Neutrophil (primary cell): ENCODE measurements at regions not wholly inside any gene's neighbourhood (a gene's known extent, or its start where the extent isn't known, plus 50 kb on each side); places are given as distances from the start of the nearest gene placed in this dataset.

ENCODE experiments used
- H3K27ac ChIP-seq: fragments of 200-600 bp; sonication (generic); 2 replicates; pipeline ENCODE4 v1.5.1; 2016; ENCODE audit warnings: mild to moderate bottlenecking, moderate library complexity
- H3K27me3 ChIP-seq: fragments of 200-600 bp; sonication (generic); 2 replicates; pipeline ENCODE4 v1.6.0; 2016; ENCODE audit warnings: mild to moderate bottlenecking
- H3K36me3 ChIP-seq: fragments of 200-600 bp; sonication (generic); 2 replicates; pipeline ENCODE4 v1.5.1; 2017
- H3K4me1 ChIP-seq, 2 experiments: fragments of 200-600 bp in 1 of 2; sonication (generic) in 1 of 2; 1 replicate in 1 of 2; 2 replicates in 1 of 2; pipeline versions ENCODE4 v1.5.1 to v1.6.1; 2013 to 2016; ENCODE audit warnings: low read depth in 1 of 2, low read length in 1 of 2, mild to moderate bottlenecking in 1 of 2, moderate library complexity in 1 of 2; ENCODE audit not compliant: control insufficient read depth in 1 of 2, insufficient read depth in 1 of 2
- H3K4me3 ChIP-seq, 2 experiments: fragments of 200-600 bp in 1 of 2; sonication (generic) in 1 of 2; 1 replicate in 1 of 2; 2 replicates in 1 of 2; pipeline ENCODE4 v1.5.1; 2013 to 2016; ENCODE audit warnings: low read depth in 1 of 2, low read length in 1 of 2, mild to moderate bottlenecking in 1 of 2, moderate library complexity in 1 of 2
- H3K9me3 ChIP-seq: fragments of 200-600 bp; sonication (generic); 2 replicates; pipeline ENCODE4 v1.5.1; 2016
- TF ChIP-seq, protein P1 (sequence below): fragments of 200-600 bp; sonication (generic); IDR thresholded peaks from 2 replicates; pipeline ENCODE4 v1.5.1; 2016; ENCODE audit warnings: antibody characterized with exemption

DNA sequence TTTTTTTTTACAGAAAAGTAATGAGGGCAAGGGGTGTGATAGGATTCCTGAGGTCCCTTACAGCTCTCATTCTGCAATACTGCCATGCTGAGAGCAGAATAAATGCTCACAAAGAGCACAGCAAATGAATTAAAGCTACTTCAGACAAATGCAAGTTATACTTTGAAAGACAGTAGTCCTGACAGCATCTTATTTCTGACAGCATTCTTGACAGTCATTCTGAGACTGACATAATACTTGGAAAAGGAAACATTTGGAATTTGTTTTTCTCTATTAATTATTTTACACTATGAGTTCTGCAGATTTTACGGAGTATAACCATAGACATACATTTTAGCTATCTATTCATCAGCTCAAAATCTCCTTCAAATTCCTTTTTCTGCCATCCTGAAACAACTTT is 935.2 kb upstream of the FAM98A start:
- H3K4me1 ChIP-seq, result no peaks in the 10 kb centered on the region
- no peaks in the 10 kb centered on the region for H3K9me3 ChIP-seq
- H3K27me3 ChIP-seq, result no peaks in the 10 kb centered on the region
- TF ChIP-seq, protein P1, sequence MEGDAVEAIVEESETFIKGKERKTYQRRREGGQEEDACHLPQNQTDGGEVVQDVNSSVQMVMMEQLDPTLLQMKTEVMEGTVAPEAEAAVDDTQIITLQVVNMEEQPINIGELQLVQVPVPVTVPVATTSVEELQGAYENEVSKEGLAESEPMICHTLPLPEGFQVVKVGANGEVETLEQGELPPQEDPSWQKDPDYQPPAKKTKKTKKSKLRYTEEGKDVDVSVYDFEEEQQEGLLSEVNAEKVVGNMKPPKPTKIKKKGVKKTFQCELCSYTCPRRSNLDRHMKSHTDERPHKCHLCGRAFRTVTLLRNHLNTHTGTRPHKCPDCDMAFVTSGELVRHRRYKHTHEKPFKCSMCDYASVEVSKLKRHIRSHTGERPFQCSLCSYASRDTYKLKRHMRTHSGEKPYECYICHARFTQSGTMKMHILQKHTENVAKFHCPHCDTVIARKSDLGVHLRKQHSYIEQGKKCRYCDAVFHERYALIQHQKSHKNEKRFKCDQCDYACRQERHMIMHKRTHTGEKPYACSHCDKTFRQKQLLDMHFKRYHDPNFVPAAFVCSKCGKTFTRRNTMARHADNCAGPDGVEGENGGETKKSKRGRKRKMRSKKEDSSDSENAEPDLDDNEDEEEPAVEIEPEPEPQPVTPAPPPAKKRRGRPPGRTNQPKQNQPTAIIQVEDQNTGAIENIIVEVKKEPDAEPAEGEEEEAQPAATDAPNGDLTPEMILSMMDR, result no peak
- no peak overlapping the region for H3K27ac ChIP-seq
- H3K4me3 ChIP-seq, result no peak overlapping the region
- H3K36me3 ChIP-seq, result no peaks in the 10 kb centered on the region

DNA sequence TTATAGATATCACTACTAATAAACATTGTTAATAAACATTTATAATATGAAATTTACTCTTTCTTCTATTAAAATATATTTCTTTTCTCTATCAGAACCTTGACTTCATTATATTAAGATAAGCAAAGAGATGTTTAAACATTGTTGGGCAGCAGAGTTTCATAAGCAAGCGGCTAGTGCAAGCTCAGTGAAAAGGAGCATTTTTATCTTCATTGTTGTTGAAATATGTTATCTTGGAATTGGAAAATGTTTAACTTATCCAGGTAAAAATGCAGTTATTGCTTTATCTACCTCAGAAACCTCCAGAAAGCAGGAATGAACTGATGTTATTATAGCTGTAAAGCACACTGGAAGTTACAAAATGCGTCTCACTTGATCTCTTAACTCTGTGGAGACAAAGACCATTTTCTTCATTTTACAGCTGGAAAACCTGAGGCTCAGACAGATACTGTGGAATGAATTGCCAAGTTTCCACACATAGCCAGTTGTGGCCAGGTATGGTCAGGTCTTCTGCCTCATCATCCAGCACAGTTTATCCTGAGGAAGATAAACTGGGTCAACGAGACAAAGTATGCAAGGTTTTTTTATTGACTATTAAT is 934.6 kb upstream of the FAM98A start:
- TF ChIP-seq, protein P1, result no peak
- no peaks in the 10 kb centered on the region for H3K27me3 ChIP-seq

GRCh38 chr2:34529965-34530364 is 930.9 kb upstream of the FAM98A start:
- Histone ChIP-seq H3K27ac (no peak overlapping the region), H3K4me3 (no peak overlapping the region), H3K27me3 (no peaks in the 10 kb centered on the region), H3K9me3 (no peaks in the 10 kb centered on the region), H3K36me3 (no peaks in the 10 kb centered on the region), H3K4me1 (no peaks in the 10 kb centered on the region)
- TF ChIP-seq, protein P1, result no peak

More for the DNA sequence above, 934.6 kb upstream of the FAM98A start:
- Histone ChIP-seq H3K36me3 (no peaks in the 10 kb centered on the region), H3K9me3 (no peaks in the 10 kb centered on the region), H3K4me3 (no peak overlapping the region), H3K4me1 (no peaks in the 10 kb centered on the region), H3K27ac (no peak overlapping the region)

DNA sequence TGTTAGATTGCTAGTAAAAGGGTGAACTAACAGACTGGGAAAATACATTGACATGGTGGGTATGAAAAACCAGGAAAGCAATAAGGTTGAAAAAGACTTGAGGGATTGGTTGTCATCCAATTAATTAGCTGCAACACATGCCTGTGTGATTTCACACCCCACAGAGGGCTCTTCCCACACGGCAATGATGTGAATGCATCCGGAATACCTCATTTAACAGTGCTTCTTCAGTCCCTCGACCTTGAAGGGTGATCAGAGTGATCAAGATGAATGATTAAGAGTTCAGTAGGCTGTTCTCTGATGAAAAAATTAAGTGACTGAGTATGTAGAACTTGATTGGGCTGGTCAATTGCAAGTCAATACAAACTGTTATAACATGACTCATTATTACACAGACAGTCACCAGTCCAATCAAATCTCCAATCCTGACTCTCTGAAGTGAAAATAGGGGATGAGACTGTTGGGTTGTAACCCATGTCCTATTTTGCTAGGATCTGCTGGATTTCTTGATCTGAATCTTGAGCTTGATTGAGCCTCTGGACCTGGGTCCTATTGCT is 924.9 kb upstream of the FAM98A start:
- Histone ChIP-seq H3K27me3 (no peaks in the 10 kb centered on the region), H3K4me1 (no peaks in the 10 kb centered on the region), H3K4me3 (no peak overlapping the region), H3K27ac (no peak overlapping the region), H3K36me3 (no peaks in the 10 kb centered on the region), H3K9me3 (no peaks in the 10 kb centered on the region)
- TF ChIP-seq, protein P1, result no peak

GRCh38 chr2:34519659-34520058 is 920.6 kb upstream of the FAM98A start:
- H3K4me3 ChIP-seq, result no peak overlapping the region
- H3K36me3 ChIP-seq, result no peaks in the 10 kb centered on the region
- H3K27ac ChIP-seq, result no peak overlapping the region
- TF ChIP-seq, protein P1, result no peak
- no peaks in the 10 kb centered on the region for H3K27me3 ChIP-seq
- H3K4me1 ChIP-seq, result no peaks in the 10 kb centered on the region
- no peaks in the 10 kb centered on the region for H3K9me3 ChIP-seq
